ENCODE measurements at regions not wholly inside any gene's neighbourhood (a gene's known extent, or its start where the extent isn't known, plus 50 kb on each side); places are given as distances from the start of the nearest gene placed in this dataset.

DNA sequence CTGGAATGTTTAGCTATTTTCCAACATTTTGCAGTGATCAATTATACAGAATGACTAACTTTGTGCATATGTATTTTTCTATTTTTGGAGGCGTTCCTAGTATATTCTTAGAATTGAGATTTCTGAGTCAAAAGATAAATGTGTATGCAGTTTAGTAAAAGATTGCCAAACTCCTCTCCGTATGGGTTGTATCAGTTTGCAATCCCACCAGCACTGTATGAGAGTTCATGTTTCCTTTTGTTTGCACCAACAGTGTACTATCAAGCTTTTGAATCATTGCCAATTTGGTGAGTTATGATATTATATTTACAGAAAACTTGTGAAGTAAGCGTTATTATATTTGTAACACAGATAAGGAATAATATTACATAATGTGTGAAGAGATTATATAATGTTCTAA lies 658.7 kb downstream of the JRKL start:
- Histone ChIP-seq H3K79me2 (ENCODE audit: control insufficient read depth, insufficient read depth, low read length) (no peaks in the 10 kb centered on the region), H3K9ac (ENCODE audit: control insufficient read depth, extremely low read depth, insufficient read depth, low read length) (no peak overlapping the region), H3K27me3 (ENCODE audit: control insufficient read depth, extremely low read depth, insufficient read depth, low read length) (no peaks in the 10 kb centered on the region), H3K4me3 (ENCODE audit: control insufficient read depth in 2 of 3, extremely low read depth in 1 of 3, insufficient read depth in 2 of 3, low read depth in 1 of 3, low read length in 3 of 3) (no peak overlapping the region), H3K9me3 (ENCODE audit: control insufficient read depth, low read depth, low read length) (no peaks in the 10 kb centered on the region), H3K9me1 (ENCODE audit: control insufficient read depth, extremely low read depth, insufficient read depth, low read length) (no peaks in the 10 kb centered on the region), H3K36me3 (ENCODE audit: control insufficient read depth in 2 of 2, extremely low read depth in 1 of 2, insufficient read depth in 2 of 2, low read length in 2 of 2) (no peaks in the 10 kb centered on the region), H3K27ac (ENCODE audit: control insufficient read depth, insufficient read depth, low read length) (no peak overlapping the region), H2AFZ (ENCODE audit: control insufficient read depth, low read length) (no peak overlapping the region), H4K20me1 (ENCODE audit: control insufficient read depth, extremely low read depth, insufficient read depth, low read length) (no peaks in the 10 kb centered on the region), H3K4me2 (ENCODE audit: control insufficient read depth, extremely low read depth, insufficient read depth, low read depth, low read length) (no peak overlapping the region), H3K4me1 (ENCODE audit: control insufficient read depth, extremely low read depth, insufficient read depth, low read length) (no peaks in the 10 kb centered on the region)
- TF ChIP-seq EZH2 (IDR thresholded peaks at IDR 0.05; ENCODE audit: low read length) = no peak
- TF ChIP-seq, protein P1, sequence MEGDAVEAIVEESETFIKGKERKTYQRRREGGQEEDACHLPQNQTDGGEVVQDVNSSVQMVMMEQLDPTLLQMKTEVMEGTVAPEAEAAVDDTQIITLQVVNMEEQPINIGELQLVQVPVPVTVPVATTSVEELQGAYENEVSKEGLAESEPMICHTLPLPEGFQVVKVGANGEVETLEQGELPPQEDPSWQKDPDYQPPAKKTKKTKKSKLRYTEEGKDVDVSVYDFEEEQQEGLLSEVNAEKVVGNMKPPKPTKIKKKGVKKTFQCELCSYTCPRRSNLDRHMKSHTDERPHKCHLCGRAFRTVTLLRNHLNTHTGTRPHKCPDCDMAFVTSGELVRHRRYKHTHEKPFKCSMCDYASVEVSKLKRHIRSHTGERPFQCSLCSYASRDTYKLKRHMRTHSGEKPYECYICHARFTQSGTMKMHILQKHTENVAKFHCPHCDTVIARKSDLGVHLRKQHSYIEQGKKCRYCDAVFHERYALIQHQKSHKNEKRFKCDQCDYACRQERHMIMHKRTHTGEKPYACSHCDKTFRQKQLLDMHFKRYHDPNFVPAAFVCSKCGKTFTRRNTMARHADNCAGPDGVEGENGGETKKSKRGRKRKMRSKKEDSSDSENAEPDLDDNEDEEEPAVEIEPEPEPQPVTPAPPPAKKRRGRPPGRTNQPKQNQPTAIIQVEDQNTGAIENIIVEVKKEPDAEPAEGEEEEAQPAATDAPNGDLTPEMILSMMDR (optimal IDR thresholded peaks at IDR 0.05 in 1 of 3, IDR thresholded peaks at IDR 0.05 in 1 of 3, conservative IDR thresholded peaks at IDR 0.05 in 1 of 3; ENCODE audit: extremely low read depth in 1 of 3, insufficient read depth in 2 of 3, low read length in 3 of 3) = no peak
- DNase-seq (ENCODE audit: low read depth, low spot score) (no peak), FAIRE-seq (no peak)
- dilution Hi-C loops (cut with MboI; ENCODE audit: extremely low pct_ligation_motif_present, low sequenced_read_pairs) = no loop called here

DNA sequence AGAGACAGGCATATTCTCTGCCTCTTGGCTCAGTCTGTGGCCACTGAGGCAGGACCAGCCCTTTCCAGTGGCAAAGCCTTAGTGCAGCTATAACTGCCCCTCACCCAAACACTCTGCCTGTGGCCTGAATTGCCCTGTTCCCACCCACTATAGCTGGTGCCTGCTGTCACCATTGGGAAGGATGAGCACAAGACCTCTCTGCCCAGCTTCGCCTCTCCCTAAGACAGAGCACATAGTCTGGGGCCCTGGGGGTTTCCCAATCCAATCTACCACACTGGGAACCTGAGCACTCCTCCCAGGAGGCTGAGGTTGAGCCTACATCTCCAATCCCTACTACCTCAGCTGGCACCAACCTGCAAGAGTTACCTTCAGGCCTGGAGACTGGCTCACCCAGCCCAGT lies 670.4 kb downstream of the JRKL start:
- no peak for FAIRE-seq
- Histone ChIP-seq H3K9me1 (ENCODE audit: control insufficient read depth, extremely low read depth, insufficient read depth, low read length) (no peaks in the 10 kb centered on the region), H3K79me2 (ENCODE audit: control insufficient read depth, insufficient read depth, low read length) (no peaks in the 10 kb centered on the region), H3K4me1 (ENCODE audit: control insufficient read depth, extremely low read depth, insufficient read depth, low read length) (no peaks in the 10 kb centered on the region), H3K27ac (ENCODE audit: control insufficient read depth, insufficient read depth, low read length) (no peak overlapping the region), H3K36me3 (ENCODE audit: control insufficient read depth in 2 of 2, extremely low read depth in 1 of 2, insufficient read depth in 2 of 2, low read length in 2 of 2) (no peaks in the 10 kb centered on the region), H3K4me2 (ENCODE audit: control insufficient read depth, extremely low read depth, insufficient read depth, low read depth, low read length) (no peak overlapping the region), H3K9me3 (ENCODE audit: control insufficient read depth, low read depth, low read length) (peaks cover 2% of the 10 kb centered on the region), H2AFZ (ENCODE audit: control insufficient read depth, low read length) (no peak overlapping the region), H3K9ac (ENCODE audit: control insufficient read depth, extremely low read depth, insufficient read depth, low read length) (no peak overlapping the region), H4K20me1 (ENCODE audit: control insufficient read depth, extremely low read depth, insufficient read depth, low read length) (no peaks in the 10 kb centered on the region), H3K27me3 (ENCODE audit: control insufficient read depth, extremely low read depth, insufficient read depth, low read length) (no peaks in the 10 kb centered on the region), H3K4me3 (ENCODE audit: control insufficient read depth in 2 of 3, extremely low read depth in 1 of 3, insufficient read depth in 2 of 3, low read depth in 1 of 3, low read length in 3 of 3) (no peak overlapping the region)
- no peak for DNase-seq (ENCODE audit: low read depth, low spot score)
- TF ChIP-seq, protein P1 (optimal IDR thresholded peaks at IDR 0.05 in 1 of 3, IDR thresholded peaks at IDR 0.05 in 1 of 3, conservative IDR thresholded peaks at IDR 0.05 in 1 of 3; ENCODE audit: extremely low read depth in 1 of 3, insufficient read depth in 2 of 3, low read length in 3 of 3) = no peak
- no peak for TF ChIP-seq EZH2 (IDR thresholded peaks at IDR 0.05; ENCODE audit: low read length)
- dilution Hi-C loops (cut with MboI; ENCODE audit: extremely low pct_ligation_motif_present, low sequenced_read_pairs) = no loop called here
